IMR-90 (cell line): ENCODE measurements at regions not wholly inside any gene's neighbourhood (a gene's known extent, or its start where the extent isn't known, plus 50 kb on each side); places are given as distances from the start of the nearest gene placed in this dataset.

Source experiments
- ATAC-seq: fragments of 200-7000 bp; cut with Tn5 transposase; 2 replicates; pipeline ENCODE4 v1.9.1; 2020; ENCODE audit warnings: low read depth, mild to moderate bottlenecking, moderate library complexity
- BruUV-seq: library from RNA; stranded (reverse); fragments of 400-500 nt; replicated peaks from 2 replicates; lab custom pipeline; 2021; lab: Mats Ljungman, UMichigan
- CTCF ChIA-PET: fragments of 300-600 bp; formaldehyde crosslinking; extraction: SDS; loops from one replicate; lab custom pipeline; 2021; ENCODE audit warnings: antibody characterized with exemption; lab: Yijun Ruan, JAX
- POLR2A ChIA-PET: fragments of 300-600 bp; sonication (Branson Sonifier 250); formaldehyde crosslinking; loops from one replicate; lab custom pipeline; 2022; ENCODE audit warnings: antibody characterized with exemption; ENCODE audit not compliant: unreplicated experiment; lab: Charles Lee
- DNase-seq: peaks from one replicate; pipeline ENCODE4 v3.0.0; 2013
- H2AFZ ChIP-seq: replicated peaks from 2 replicates; pipeline ENCODE3; 2013; ENCODE audit warnings: low read length, mild to moderate bottlenecking; ENCODE audit not compliant: poor library complexity
- H2AK5ac ChIP-seq: 2 replicates; pipeline ENCODE4 v1.6.1; 2013; ENCODE audit warnings: low read depth, low read length, inconsistent platforms
- H2AK9ac ChIP-seq: replicated peaks from 2 replicates; pipeline ENCODE3; 2013; ENCODE audit warnings: mild to moderate bottlenecking, low read depth, low read length, moderate library complexity; ENCODE audit not compliant: poor library complexity
- H2BK120ac ChIP-seq: 2 replicates; pipeline ENCODE4 v1.6.1; 2013; ENCODE audit warnings: low read depth, low read length, inconsistent platforms
- H2BK15ac ChIP-seq: 3 replicates; pipeline ENCODE4 v1.6.1; 2013; ENCODE audit warnings: low read depth, low read length, inconsistent platforms
- H2BK20ac ChIP-seq: 2 replicates; pipeline ENCODE4 v1.6.1; 2013; ENCODE audit warnings: low read depth, mild to moderate bottlenecking, inconsistent platforms, low read length, moderate library complexity
- H2BK5ac ChIP-seq: 2 replicates; pipeline ENCODE4 v1.6.1; 2013; ENCODE audit warnings: mild to moderate bottlenecking, low read depth, low read length, inconsistent platforms; ENCODE audit not compliant: poor library complexity, severe bottlenecking
- H3K14ac ChIP-seq: replicated peaks from 2 replicates; pipeline ENCODE4 v1.6.1; 2013; ENCODE audit warnings: low read depth, low read length, inconsistent platforms
- H3K18ac ChIP-seq: 2 replicates; pipeline ENCODE4 v1.6.1; 2013; ENCODE audit warnings: low read depth, low read length, control low read depth
- H3K23ac ChIP-seq: 2 replicates; pipeline ENCODE4 v1.6.1; 2013; ENCODE audit warnings: low read depth, low read length, inconsistent platforms
- H3K27ac ChIP-seq: 2 replicates; pipeline ENCODE4 v1.5.1; 2013; ENCODE audit warnings: mild to moderate bottlenecking, control low read depth, low read length; ENCODE audit not compliant: insufficient read depth
- H3K27me3 ChIP-seq: 2 replicates; pipeline ENCODE4 v1.6.1; 2013; ENCODE audit warnings: low read length; ENCODE audit not compliant: control insufficient read depth, insufficient read depth
- H3K36me3 ChIP-seq: 2 replicates; pipeline ENCODE4 v1.6.1; 2013; ENCODE audit warnings: low read length, mixed read lengths; ENCODE audit not compliant: control insufficient read depth, insufficient read depth
- H3K4ac ChIP-seq: 2 replicates; pipeline ENCODE4 v1.6.1; 2013; ENCODE audit warnings: low read depth, low read length, inconsistent platforms
- H3K4me1 ChIP-seq: 2 replicates; pipeline ENCODE4 v1.6.1; 2013; ENCODE audit warnings: low read length, mixed read lengths; ENCODE audit not compliant: control insufficient read depth, insufficient read depth
- H3K4me2 ChIP-seq: 2 replicates; pipeline ENCODE4 v1.6.1; 2013; ENCODE audit warnings: low read depth, mild to moderate bottlenecking, control low read depth, low read length, moderate library complexity
- H3K4me3 ChIP-seq: 2 replicates; pipeline ENCODE4 v1.5.1; 2013; ENCODE audit warnings: low read depth, mild to moderate bottlenecking, control low read depth, low read length, moderate library complexity; ENCODE audit not compliant: insufficient read depth
- H3K56ac ChIP-seq: 2 replicates; pipeline ENCODE4 v1.6.1; 2013; ENCODE audit warnings: low read length, inconsistent platforms; ENCODE audit not compliant: insufficient read depth; ENCODE audit errors: extremely low read depth
- H3K79me1 ChIP-seq, 2 experiments: 2 replicates each; pipeline ENCODE4 v1.6.1; 2013; ENCODE audit warnings: low read length in 2 of 2, inconsistent platforms in 1 of 2, low read depth in 1 of 2
- H3K9ac ChIP-seq: 2 replicates; pipeline ENCODE4 v1.6.1; 2013; ENCODE audit warnings: low read depth, low read length, control low read depth
- H3K9me1 ChIP-seq: 2 replicates; pipeline ENCODE4 v1.6.1; 2013; ENCODE audit warnings: low read length, inconsistent platforms; ENCODE audit not compliant: insufficient read depth
- H3K9me3 ChIP-seq: 2 replicates; pipeline ENCODE4 v1.6.1; 2013; ENCODE audit warnings: low read length; ENCODE audit not compliant: control insufficient read depth, insufficient read depth
- H4K20me1 ChIP-seq: 2 replicates; pipeline ENCODE4 v1.6.1; 2013; ENCODE audit warnings: low read length, inconsistent platforms; ENCODE audit not compliant: insufficient read depth
- H4K5ac ChIP-seq: 2 replicates; pipeline ENCODE4 v1.6.1; 2013; ENCODE audit warnings: mild to moderate bottlenecking, low read depth, low read length, control low read depth
- H4K8ac ChIP-seq, 2 experiments: 2 replicates each; pipeline ENCODE4 v1.6.1; 2013; ENCODE audit warnings: low read depth in 2 of 2, low read length in 2 of 2, control low read depth in 1 of 2, inconsistent platforms in 1 of 2
- H4K91ac ChIP-seq: 2 replicates; pipeline ENCODE4 v1.6.1; 2013; ENCODE audit warnings: low read depth, low read length, inconsistent platforms; ENCODE audit not compliant: insufficient read depth
- BHLHE40 ChIP-seq: fragments of 150-350 bp; IDR thresholded peaks from 2 replicates; pipeline ENCODE4 v1.6.1; 2016; ENCODE audit warnings: mild to moderate bottlenecking, low read depth, low read length
- CEBPB ChIP-seq: IDR thresholded peaks from 2 replicates; pipeline ENCODE4 v1.6.1; 2012; ENCODE audit warnings: low read depth, low read length, improper control_type of control experiment
- CHD1 ChIP-seq: IDR thresholded peaks from 2 replicates; pipeline ENCODE4 v1.6.1; 2012; ENCODE audit warnings: low read depth, low read length, improper control_type of control experiment
- CTCF ChIP-seq: conservative IDR thresholded peaks from 2 replicates; pipeline ENCODE4 v1.5.1; 2012; ENCODE audit warnings: mild to moderate bottlenecking, low read depth, low read length, improper control_type of control experiment
- FOS ChIP-seq: fragments of 150-350 bp; IDR thresholded peaks from 2 replicates; pipeline ENCODE4 v1.6.1; 2016; ENCODE audit warnings: low read depth, low read length
- MAFK ChIP-seq: IDR thresholded peaks from 2 replicates; pipeline ENCODE4 v1.6.1; 2012; ENCODE audit warnings: low read depth, low read length, improper control_type of control experiment
- MAZ ChIP-seq: IDR thresholded peaks from 2 replicates; pipeline ENCODE4 v1.6.1; 2012; ENCODE audit warnings: low read depth, mild to moderate bottlenecking, low read length, improper control_type of control experiment, moderate library complexity, borderline replicate concordance
- MXI1 ChIP-seq: IDR thresholded peaks from 2 replicates; pipeline ENCODE4 v1.6.1; 2012; ENCODE audit warnings: low read depth, mild to moderate bottlenecking, low read length, moderate library complexity, borderline replicate concordance
- NFE2L2 ChIP-seq: fragments of 150-350 bp; IDR thresholded peaks from 2 replicates; pipeline ENCODE4 v1.6.1; 2016; ENCODE audit warnings: low read depth, mild to moderate bottlenecking, low read length
- POLR2A ChIP-seq: IDR thresholded peaks from 2 replicates; pipeline ENCODE4 v1.6.1; 2012; ENCODE audit warnings: mild to moderate bottlenecking, low read depth, low read length
- RAD21 ChIP-seq: IDR thresholded peaks from 2 replicates; pipeline ENCODE4 v1.6.1; 2012; ENCODE audit warnings: low read length, improper control_type of control experiment
- RCOR1 ChIP-seq: IDR thresholded peaks from 2 replicates; pipeline ENCODE4 v1.6.1; 2012; ENCODE audit warnings: mild to moderate bottlenecking, low read length, improper control_type of control experiment; ENCODE audit not compliant: insufficient replicate concordance
- RFX5 ChIP-seq: IDR thresholded peaks from 2 replicates; pipeline ENCODE4 v1.8.0; 2012; ENCODE audit warnings: low read depth, mild to moderate bottlenecking, low read length, moderate library complexity
- SMC3 ChIP-seq: fragments of 150-350 bp; IDR thresholded peaks from 2 replicates; pipeline ENCODE4 v1.6.1; 2016; ENCODE audit warnings: low read depth, mild to moderate bottlenecking, antibody characterized with exemption, low read length, moderate library complexity
- WGBS, 2 experiments: methylation state at CpG; one replicate each; pipeline versions ENCODE4 v1.1.5 to v1.1.7; 2013; ENCODE audit warnings: missing lambda C conversion rate in 2 of 2; ENCODE audit not compliant: insufficient read length in 1 of 2; ENCODE audit errors: extremely low coverage in 2 of 2; 5-methylcytosine and 5-hydroxymethylcytosine counted together
- dilution Hi-C: fragments of 300-500 bp; cut with HindIII; formaldehyde crosslinking; loops from one replicate; pipeline ENCODE4 v1.14.3; 2018; ENCODE audit warnings: low sequenced_read_pairs; ENCODE audit not compliant: unreplicated experiment
- in situ Hi-C: fragments of 300-500 bp; cut with MboI; formaldehyde crosslinking; loops from 3 replicates; pipeline ENCODE4 v1.14.3; 2019; ENCODE audit warnings: low sequenced_read_pairs, inconsistent platforms, mixed read lengths
- intact Hi-C: fragments of 100-400 bp; cut with micrococcal nuclease; formaldehyde crosslinking; loops from 2 replicates; pipeline ENCODE4 v1.10.0; 2022
- TF ChIP-seq, protein P1 (sequence below): fragments of 150-350 bp; IDR thresholded peaks from 2 replicates; pipeline ENCODE4 v1.6.1; 2016; ENCODE audit warnings: low read depth, mild to moderate bottlenecking, low read length, moderate library complexity, borderline replicate concordance
- TF ChIP-seq, protein P2 (sequence below): fragments of 150-350 bp; IDR thresholded peaks from 2 replicates; pipeline ENCODE4 v1.6.1; 2017; ENCODE audit warnings: mild to moderate bottlenecking, antibody characterized with exemption, low read length, low read depth

DNA sequence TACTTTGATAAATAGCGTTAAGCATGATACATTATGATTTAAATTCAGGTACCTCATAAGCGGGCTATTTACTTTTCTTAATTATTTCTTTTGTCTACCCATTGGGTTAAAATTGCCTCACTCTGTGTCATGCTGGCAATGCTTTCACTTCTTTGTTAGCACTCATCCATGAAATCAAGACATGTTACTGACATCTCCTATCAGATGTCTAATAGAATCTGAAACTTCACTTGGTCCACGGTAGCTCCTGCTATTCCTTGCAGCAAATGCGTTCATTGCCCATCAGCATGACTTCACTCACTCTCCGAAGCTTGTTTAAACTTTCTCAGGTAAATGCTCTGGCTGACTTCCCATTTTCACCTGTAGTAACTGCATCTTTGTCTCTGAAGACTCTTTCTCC lies 193.5 kb upstream of the EDIL3 start:
- no peak overlapping the region for H2BK120ac ChIP-seq
- DNase-seq = no peak
- CTCF ChIA-PET = no interaction called here
- H2BK5ac ChIP-seq = no peak overlapping the region
- H2AK9ac ChIP-seq = no peak overlapping the region
- TF ChIP-seq MAFK = no peak
- no peak for TF ChIP-seq MAZ
- TF ChIP-seq CTCF = no peak
- TF ChIP-seq NFE2L2 = no peak
- no peak for TF ChIP-seq CHD1
- TF ChIP-seq CEBPB = no peak
- no peak for TF ChIP-seq BHLHE40
- TF ChIP-seq, protein P1, sequence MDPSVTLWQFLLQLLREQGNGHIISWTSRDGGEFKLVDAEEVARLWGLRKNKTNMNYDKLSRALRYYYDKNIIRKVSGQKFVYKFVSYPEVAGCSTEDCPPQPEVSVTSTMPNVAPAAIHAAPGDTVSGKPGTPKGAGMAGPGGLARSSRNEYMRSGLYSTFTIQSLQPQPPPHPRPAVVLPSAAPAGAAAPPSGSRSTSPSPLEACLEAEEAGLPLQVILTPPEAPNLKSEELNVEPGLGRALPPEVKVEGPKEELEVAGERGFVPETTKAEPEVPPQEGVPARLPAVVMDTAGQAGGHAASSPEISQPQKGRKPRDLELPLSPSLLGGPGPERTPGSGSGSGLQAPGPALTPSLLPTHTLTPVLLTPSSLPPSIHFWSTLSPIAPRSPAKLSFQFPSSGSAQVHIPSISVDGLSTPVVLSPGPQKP = no peak
- TF ChIP-seq MXI1 = no peak
- no peak for TF ChIP-seq POLR2A
- no peak for TF ChIP-seq SMC3
- TF ChIP-seq, protein P2, sequence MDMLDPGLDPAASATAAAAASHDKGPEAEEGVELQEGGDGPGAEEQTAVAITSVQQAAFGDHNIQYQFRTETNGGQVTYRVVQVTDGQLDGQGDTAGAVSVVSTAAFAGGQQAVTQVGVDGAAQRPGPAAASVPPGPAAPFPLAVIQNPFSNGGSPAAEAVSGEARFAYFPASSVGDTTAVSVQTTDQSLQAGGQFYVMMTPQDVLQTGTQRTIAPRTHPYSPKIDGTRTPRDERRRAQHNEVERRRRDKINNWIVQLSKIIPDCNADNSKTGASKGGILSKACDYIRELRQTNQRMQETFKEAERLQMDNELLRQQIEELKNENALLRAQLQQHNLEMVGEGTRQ = no peak
- TF ChIP-seq FOS = no peak
- TF ChIP-seq RCOR1 = no peak
- no peak for TF ChIP-seq RFX5
- TF ChIP-seq RAD21 = no peak
- POLR2A ChIA-PET = no interaction called here
- no peak overlapping the region for H3K4ac ChIP-seq
- H2BK20ac ChIP-seq = no peak overlapping the region
- no peaks in the 10 kb centered on the region for H3K9me3 ChIP-seq
- H2AFZ ChIP-seq = no peak overlapping the region
- H3K79me1 ChIP-seq = no peaks in the 10 kb centered on the region
- H4K20me1 ChIP-seq = no peaks in the 10 kb centered on the region
- H4K8ac ChIP-seq = no peak overlapping the region
- no peak overlapping the region for H4K5ac ChIP-seq
- no peak overlapping the region for H3K14ac ChIP-seq
- no peak overlapping the region for H4K91ac ChIP-seq
- no peak overlapping the region for H3K9ac ChIP-seq
- H2AK5ac ChIP-seq = no peak overlapping the region
- no peaks in the 10 kb centered on the region for H3K9me1 ChIP-seq
- no peak overlapping the region for H3K23ac ChIP-seq
- intact Hi-C loops (no loop called here), dilution Hi-C loops (no loop called here), in situ Hi-C loops (no loop called here)
- H3K56ac ChIP-seq = no peak overlapping the region
- H3K36me3 ChIP-seq = no peaks in the 10 kb centered on the region
- ATAC-seq = no peak
- no peak overlapping the region for H3K27ac ChIP-seq
- 75% methylated on average over 2 of the region's 5 CpGs; no CpG with 5 or more reads in 1 of the 2 experiments for WGBS, 2 experiments
- H3K4me2 ChIP-seq = no peak overlapping the region
- no peak overlapping the region for H3K18ac ChIP-seq
- no TSS peak for BruUV-seq
- no peaks in the 10 kb centered on the region for H3K27me3 ChIP-seq
- no peak overlapping the region for H3K4me3 ChIP-seq
- no peaks in the 10 kb centered on the region for H3K4me1 ChIP-seq
- no peak overlapping the region for H2BK15ac ChIP-seq
